K562 (cell line): ENCODE measurements at regions not wholly inside any gene's neighbourhood (a gene's known extent, or its start where the extent isn't known, plus 50 kb on each side); places are given as distances from the start of the nearest gene placed in this dataset.

Experiments used
- ATAC-seq: fragments of 200-7000 bp; cut with Tn5 transposase; 3 replicates; pipeline ENCODE4 v1.9.1; 2020; ENCODE audit warnings: moderate library complexity
- BruUV-seq: library from RNA; stranded (reverse); fragments of 400-500 nt; replicated peaks from 2 replicates; lab custom pipeline; 2021; lab: Mats Ljungman, UMichigan
- CTCF ChIA-PET: fragments of 300-600 bp; formaldehyde crosslinking; extraction: SDS; loops from one replicate; lab custom pipeline; 2021; ENCODE audit warnings: low intra/inter-chr PET ratio; lab: Yijun Ruan, JAX
- POLR2A ChIA-PET: fragments of 300-600, 350-650 bp; sonication (Branson Sonifier 250); formaldehyde crosslinking; extraction: SDS; loops from one replicate; lab custom pipeline; 2021; ENCODE audit warnings: antibody characterized with exemption, inconsistent platforms; lab: Yijun Ruan, JAX
- DNase-seq, 4 experiments: peaks; one replicate each; pipeline versions ENCODE4 v3.0.0 to v3.0.0-alpha.2; 2011 to 2018; ENCODE audit warnings: low spot score in 3 of 4, mixed read lengths in 3 of 4; ENCODE audit errors: extremely low read depth in 1 of 4
- FAIRE-seq: peaks from 2 replicates; lab custom pipeline; 2011; peaks lifted over from hg19 to GRCh38; lab: Jason Lieb, UNC
- H2AFZ ChIP-seq: 2 replicates; pipeline ENCODE4 v1.6.0; 2011; ENCODE audit warnings: low read depth, low read length, control low read depth, inconsistent platforms
- H3K27ac ChIP-seq: fragments of 200-600 bp; 3 replicates; pipeline ENCODE4 v1.8.0; 2011; ENCODE audit warnings: low read depth, mild to moderate bottlenecking, control low read depth, inconsistent platforms, low read length, moderate library complexity, mixed read lengths; ENCODE audit errors: extremely low read depth
- H3K27me3 ChIP-seq, 2 experiments: fragments of 300-600 bp in 1 of 2; 2 replicates in 1 of 2; 3 replicates in 1 of 2; pipeline versions ENCODE4 v1.6.0 to v1.8.0; 2011; ENCODE audit warnings: inconsistent platforms in 2 of 2, low read length in 2 of 2, mild to moderate bottlenecking in 1 of 2, mixed read lengths in 1 of 2, moderate library complexity in 1 of 2; ENCODE audit not compliant: control insufficient read depth in 2 of 2, insufficient read depth in 2 of 2
- H3K36me3 ChIP-seq: fragments of 300-600 bp; 3 replicates; pipeline ENCODE4 v1.8.0; 2011; ENCODE audit warnings: mild to moderate bottlenecking, low read length, inconsistent platforms; ENCODE audit not compliant: control insufficient read depth, insufficient read depth
- H3K4me1 ChIP-seq, 2 experiments: fragments of 200-600 bp in 1 of 2; replicated peaks in 1 of 2; 2 replicates in 1 of 2; 3 replicates in 1 of 2; pipeline versions ENCODE4 v1.5.1 to v1.8.0; 2011; ENCODE audit warnings: inconsistent platforms in 2 of 2, low read length in 2 of 2, mild to moderate bottlenecking in 1 of 2, mixed read lengths in 1 of 2, moderate library complexity in 1 of 2; ENCODE audit not compliant: control insufficient read depth in 2 of 2, insufficient read depth in 2 of 2
- H3K4me2 ChIP-seq: 2 replicates; pipeline ENCODE4 v1.6.1; 2011; ENCODE audit warnings: low read length, control low read depth, inconsistent platforms, mixed read lengths; ENCODE audit not compliant: insufficient read depth
- H3K4me3 ChIP-seq: fragments of 200-600 bp; sonication (generic), shearing (Covaris generic); 2 replicates; pipeline ENCODE4 v1.5.1; 2016; ENCODE audit warnings: control low read depth, inconsistent platforms
- H3K79me2 ChIP-seq: fragments of 200-600 bp; 3 replicates; pipeline ENCODE4 v1.8.0; 2011; ENCODE audit warnings: low read length, inconsistent platforms; ENCODE audit not compliant: control insufficient read depth, insufficient read depth
- H3K9ac ChIP-seq, 2 experiments: 2 replicates each; pipeline versions ENCODE4 v1.6.0 to v1.6.1; 2011; ENCODE audit warnings: low read depth in 2 of 2, low read length in 2 of 2, control low read depth in 1 of 2, inconsistent platforms in 1 of 2, mild to moderate bottlenecking in 1 of 2, mixed read lengths in 1 of 2; ENCODE audit not compliant: insufficient read depth in 1 of 2
- H3K9me1 ChIP-seq: one replicate; pipeline ENCODE4 v1.6.0; 2011; ENCODE audit warnings: inconsistent platforms, mild to moderate bottlenecking, low read length, moderate library complexity; ENCODE audit not compliant: control insufficient read depth, insufficient read depth
- H3K9me3 ChIP-seq: replicated peaks from 2 replicates; pipeline ENCODE4 v1.5.1; 2011; ENCODE audit warnings: low read depth, low read length, inconsistent platforms; ENCODE audit not compliant: control insufficient read depth, insufficient read depth
- H4K20me1 ChIP-seq: replicated peaks from 2 replicates; pipeline ENCODE4 v1.6.1; 2011; ENCODE audit warnings: low read length, inconsistent platforms, mixed read lengths; ENCODE audit not compliant: control insufficient read depth, insufficient read depth
- ATF3 ChIP-seq, 2 experiments: fragments of 450-650 bp in 1 of 2; sonication (generic) in 1 of 2; formaldehyde crosslinking in 1 of 2; IDR thresholded peaks in 1 of 2; conservative IDR thresholded peaks in 1 of 2; 2 replicates each; pipeline versions ENCODE4 v1.6.1 to v1.8.1; 2016 to 2023; ENCODE audit warnings: mild to moderate bottlenecking in 2 of 2, moderate library complexity in 2 of 2, inconsistent platforms in 1 of 2, missing genetic modification reagents in 1 of 2
- FOSL1 ChIP-seq: fragments of 200-800 bp; sonication (Bioruptor generic); conservative IDR thresholded peaks from 2 replicates; pipeline ENCODE4 v1.6.1; 2016; ENCODE audit warnings: missing genetic modification characterization, missing compliant biosample characterization
- GTF2A2 ChIP-seq: IDR thresholded peaks from 2 replicates; pipeline ENCODE4 v1.6.1; 2016; ENCODE audit warnings: mild to moderate bottlenecking, missing genetic modification characterization, missing compliant biosample characterization
- KLF6 ChIP-seq: fragments of 250-450 bp; sonication (Bioruptor Pico); IDR thresholded peaks from 2 replicates; pipeline ENCODE4 v1.4.0; 2020; ENCODE audit warnings: mild to moderate bottlenecking, moderate library complexity, borderline replicate concordance
- POLR2H ChIP-seq: IDR thresholded peaks from 2 replicates; pipeline ENCODE4 v1.6.1; 2016; ENCODE audit warnings: missing genetic modification characterization, low read depth, mild to moderate bottlenecking, control low read depth, missing compliant biosample characterization, moderate library complexity
- XRCC3 ChIP-seq: fragments of 450-650 bp; IDR thresholded peaks from 2 replicates; pipeline ENCODE4 v1.6.1; 2017; ENCODE audit warnings: mild to moderate bottlenecking, moderate library complexity
- ZKSCAN8 ChIP-seq: fragments of 200-800 bp; sonication (Bioruptor generic); IDR thresholded peaks from 2 replicates; pipeline ENCODE4 v1.6.1; 2016; ENCODE audit warnings: missing genetic modification characterization, missing compliant biosample characterization
- ZNF280A ChIP-seq: fragments of 450-650 bp; IDR thresholded peaks from 2 replicates; pipeline ENCODE4 v1.6.1; 2018; ENCODE audit warnings: mild to moderate bottlenecking, low read depth; ENCODE audit not compliant: partially characterized antibody
- ZNF830 ChIP-seq: fragments of 250-450 bp; sonication (Bioruptor Pico); IDR thresholded peaks from 2 replicates; pipeline ENCODE4 v1.5.0; 2021; ENCODE audit warnings: mild to moderate bottlenecking
- in situ Hi-C: fragments of 300-500 bp; cut with MboI; formaldehyde crosslinking; loops from 4 replicates; pipeline ENCODE4 v1.15.0; 2018; ENCODE audit warnings: inconsistent platforms, mixed read lengths
- intact Hi-C: fragments of 100-400 bp; cut with micrococcal nuclease; formaldehyde crosslinking; loops from 2 replicates; pipeline ENCODE4 v1.14.2; 2022
- TF ChIP-seq, protein P1 (sequence below): conservative IDR thresholded peaks from 2 replicates; pipeline ENCODE4 v1.6.1; 2011; ENCODE audit warnings: low read depth, mild to moderate bottlenecking, low read length; ENCODE audit not compliant: control insufficient read depth

- no peak for TF ChIP-seq ATF3 (IDR thresholded peaks at IDR 0.05)
- TF ChIP-seq ATF3 (CRISPR knock-in tag; conservative IDR thresholded peaks at IDR 0.05): no peak
- no peak for TF ChIP-seq ZNF280A
- TF ChIP-seq GTF2A2: no peak
- TF ChIP-seq, protein P1, sequence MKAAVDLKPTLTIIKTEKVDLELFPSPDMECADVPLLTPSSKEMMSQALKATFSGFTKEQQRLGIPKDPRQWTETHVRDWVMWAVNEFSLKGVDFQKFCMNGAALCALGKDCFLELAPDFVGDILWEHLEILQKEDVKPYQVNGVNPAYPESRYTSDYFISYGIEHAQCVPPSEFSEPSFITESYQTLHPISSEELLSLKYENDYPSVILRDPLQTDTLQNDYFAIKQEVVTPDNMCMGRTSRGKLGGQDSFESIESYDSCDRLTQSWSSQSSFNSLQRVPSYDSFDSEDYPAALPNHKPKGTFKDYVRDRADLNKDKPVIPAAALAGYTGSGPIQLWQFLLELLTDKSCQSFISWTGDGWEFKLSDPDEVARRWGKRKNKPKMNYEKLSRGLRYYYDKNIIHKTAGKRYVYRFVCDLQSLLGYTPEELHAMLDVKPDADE: no peak
- TF ChIP-seq ZKSCAN8 (CRISPR knock-in tag): no peak
- TF ChIP-seq ZNF830 (CRISPR knock-in tag): no peak
- TF ChIP-seq POLR2H (tag): no peak
These were observed 138.3 kb upstream of the DUSP10 start (continued) for GRCh38 chr1:221880182-221880581.

GRCh38 chr1:221878134-221878533, 136.2 kb upstream of the DUSP10 start:
- POLR2A ChIA-PET: interaction anchor here (1.0 kb wide), 1 partner anchor 12 kb away, joined by 3 read pairs; no protein-coding TSS in a partner anchor
- no peak for ATAC-seq
- Histone ChIP-seq H3K4me3 (no peak overlapping the region), H3K27ac (no peak overlapping the region), H3K79me2 (no peaks in the 10 kb centered on the region), H2AFZ (no peak overlapping the region), H3K36me3 (no peaks in the 10 kb centered on the region), H3K4me2 (no peak overlapping the region), H3K9ac (no peak overlapping the region), H3K9me1 (no peaks in the 10 kb centered on the region), H3K4me1 (no peaks in the 10 kb centered on the region), H3K27me3 (no peaks in the 10 kb centered on the region), H4K20me1 (no peaks in the 10 kb centered on the region), H3K9me3 (no peaks in the 10 kb centered on the region)
- CTCF ChIA-PET: no interaction called here
- TF ChIP-seq FOSL1 (tag) (peak; percentile 84), KLF6 (CRISPR knock-in tag) (no peak), XRCC3 (no peak)
- no TSS peak for BruUV-seq
- FAIRE-seq: no peak
- DNase-seq: no peak
- in situ Hi-C loops: no loop called here
- intact Hi-C loops: no loop called here
